Brain microvascular endothelial cell (primary cell): ENCODE measurements at regions not wholly inside any gene's neighbourhood (a gene's known extent, or its start where the extent isn't known, plus 50 kb on each side); places are given as distances from the start of the nearest gene placed in this dataset.

Source experiments
- DNase-seq: peaks from one replicate; pipeline ENCODE4 v3.0.0-alpha.2; 2020
- H3K27ac ChIP-seq: fragments of 250-450 bp; sonication (Bioruptor Pico); 2 replicates; pipeline ENCODE4 v1.5.1; 2020; ENCODE audit warnings: mild to moderate bottlenecking, moderate library complexity
- H3K27me3 ChIP-seq: fragments of 250-450 bp; sonication (Bioruptor Pico); replicated peaks from 2 replicates; pipeline ENCODE4 v1.5.1; 2020; ENCODE audit warnings: mild to moderate bottlenecking
- H3K36me3 ChIP-seq: fragments of 250-450 bp; sonication (Bioruptor Pico); replicated peaks from 2 replicates; pipeline ENCODE4 v1.5.1; 2020; ENCODE audit warnings: mild to moderate bottlenecking
- H3K4me3 ChIP-seq: 2 replicates; pipeline ENCODE4 v1.5.1; 2011; ENCODE audit warnings: low read depth, mild to moderate bottlenecking, control low read depth, low read length, moderate library complexity
- in situ Hi-C: cut with HindIII; loops from 2 replicates; pipeline ENCODE4 v1.10.0; 2017; ENCODE audit warnings: low sequenced_read_pairs, low pct_ligation_motif_present
- TF ChIP-seq, protein P1 (sequence below): IDR thresholded peaks from 2 replicates; pipeline ENCODE4 v1.5.1; 2011; ENCODE audit warnings: low read depth, mild to moderate bottlenecking, moderate library complexity, low read length, control low read depth, inconsistent platforms; ENCODE audit errors: missing control alignments

GRCh38 chr18:60024345-60024744, 124.5 kb downstream of the PMAIP1 start:
- in situ Hi-C loops, result no loop called here

GRCh38 chr18:60022671-60023276, 123.0 kb downstream of the PMAIP1 start:
- no peak for DNase-seq
- TF ChIP-seq, protein P1, sequence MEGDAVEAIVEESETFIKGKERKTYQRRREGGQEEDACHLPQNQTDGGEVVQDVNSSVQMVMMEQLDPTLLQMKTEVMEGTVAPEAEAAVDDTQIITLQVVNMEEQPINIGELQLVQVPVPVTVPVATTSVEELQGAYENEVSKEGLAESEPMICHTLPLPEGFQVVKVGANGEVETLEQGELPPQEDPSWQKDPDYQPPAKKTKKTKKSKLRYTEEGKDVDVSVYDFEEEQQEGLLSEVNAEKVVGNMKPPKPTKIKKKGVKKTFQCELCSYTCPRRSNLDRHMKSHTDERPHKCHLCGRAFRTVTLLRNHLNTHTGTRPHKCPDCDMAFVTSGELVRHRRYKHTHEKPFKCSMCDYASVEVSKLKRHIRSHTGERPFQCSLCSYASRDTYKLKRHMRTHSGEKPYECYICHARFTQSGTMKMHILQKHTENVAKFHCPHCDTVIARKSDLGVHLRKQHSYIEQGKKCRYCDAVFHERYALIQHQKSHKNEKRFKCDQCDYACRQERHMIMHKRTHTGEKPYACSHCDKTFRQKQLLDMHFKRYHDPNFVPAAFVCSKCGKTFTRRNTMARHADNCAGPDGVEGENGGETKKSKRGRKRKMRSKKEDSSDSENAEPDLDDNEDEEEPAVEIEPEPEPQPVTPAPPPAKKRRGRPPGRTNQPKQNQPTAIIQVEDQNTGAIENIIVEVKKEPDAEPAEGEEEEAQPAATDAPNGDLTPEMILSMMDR, result no peak

More at GRCh38 chr18:60024345-60024744, 124.5 kb downstream of the PMAIP1 start:
- Histone ChIP-seq H3K4me3 (no peak overlapping the region), H3K36me3 (no peaks in the 10 kb centered on the region), H3K27ac (no peak overlapping the region), H3K27me3 (no peaks in the 10 kb centered on the region)
- TF ChIP-seq, protein P1, result no peak
- no peak for DNase-seq

DNA sequence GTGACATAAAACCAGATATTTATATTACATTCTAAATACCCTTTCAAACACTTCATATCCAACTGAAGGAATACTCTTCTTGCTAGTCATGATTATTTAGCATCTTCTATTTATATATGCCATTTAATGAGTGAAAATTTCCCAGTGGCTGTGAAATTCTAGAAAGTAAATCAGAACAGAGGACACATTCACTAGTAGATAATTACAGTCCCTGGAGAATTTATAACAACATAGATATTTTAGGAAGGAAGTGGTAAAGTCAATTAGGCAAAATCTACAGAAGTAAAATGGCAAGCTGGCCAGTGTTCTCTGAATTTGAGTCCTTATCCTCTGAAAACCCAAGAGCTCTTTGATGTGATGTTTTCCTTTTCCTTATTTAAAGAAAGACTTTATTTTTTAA, 121.8 kb downstream of the PMAIP1 start:
- Histone ChIP-seq H3K4me3 (no peak overlapping the region), H3K27me3 (no peaks in the 10 kb centered on the region), H3K27ac (no peak overlapping the region), H3K36me3 (no peaks in the 10 kb centered on the region)
- in situ Hi-C loops, result no loop called here
- no peak for DNase-seq
- TF ChIP-seq, protein P1, result no peak

More at GRCh38 chr18:60022671-60023276, 123.0 kb downstream of the PMAIP1 start:
- Histone ChIP-seq H3K27ac (no peak overlapping the region), H3K27me3 (no peaks in the 10 kb centered on the region), H3K4me3 (no peak overlapping the region), H3K36me3 (no peaks in the 10 kb centered on the region)
- in situ Hi-C loops, result no loop called here

GRCh38 chr18:60020107-60020925, 120.5 kb downstream of the PMAIP1 start:
- TF ChIP-seq, protein P1, result no peak
- no peak overlapping the region for H3K4me3 ChIP-seq
- H3K27ac ChIP-seq, result no peak overlapping the region
- H3K36me3 ChIP-seq, result no peaks in the 10 kb centered on the region
- peak; percentile 24 for DNase-seq
- H3K27me3 ChIP-seq, result no peaks in the 10 kb centered on the region
- in situ Hi-C loops, result no loop called here

DNA sequence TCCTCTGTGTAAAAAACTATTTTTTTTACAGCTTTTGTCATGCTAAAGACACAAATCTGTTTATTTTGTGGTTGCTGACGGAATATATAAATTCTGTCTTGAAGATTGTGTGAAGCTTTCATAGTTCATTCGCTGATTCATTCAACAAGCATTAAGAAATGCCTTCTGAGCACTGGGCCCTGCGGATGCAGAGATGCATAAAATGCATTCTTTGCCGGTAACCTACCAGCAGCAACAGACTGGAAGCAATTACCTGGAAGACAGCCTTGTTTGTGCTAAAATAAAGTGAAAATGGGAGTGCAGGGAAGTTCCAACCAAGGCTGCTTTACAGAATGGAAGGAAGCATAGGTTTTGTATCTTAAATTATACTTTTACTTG, 119.7 kb downstream of the PMAIP1 start:
- H3K36me3 ChIP-seq, result no peaks in the 10 kb centered on the region
- DNase-seq, result peak; percentile 84
- TF ChIP-seq, protein P1, result no peak
- peak overlapping the region; percentile 52 for H3K27ac ChIP-seq
- no peaks in the 10 kb centered on the region for H3K27me3 ChIP-seq
- in situ Hi-C loops, result no loop called here
- H3K4me3 ChIP-seq, result no peak overlapping the region
